Right atrium auricular region (tissue), 2 donors: ENCODE measurements at regions not wholly inside any gene's neighbourhood (a gene's known extent, or its start where the extent isn't known, plus 50 kb on each side); places are given as distances from the start of the nearest gene placed in this dataset.

Source experiments
- DNase-seq: peaks from one replicate; pipeline ENCODE4 v3.0.0-alpha.2; 2019; ENCODE audit warnings: low spot score
- H3K27ac ChIP-seq, 2 donors: fragments of 200-600 bp; sonication (generic); 1 replicate in 1 of 2; 2 replicates in 1 of 2; pipeline ENCODE4 v1.5.1; 2016 to 2019
- H3K27me3 ChIP-seq, 2 donors: fragments of 200-600 bp; sonication (generic); one replicate each; pipeline versions ENCODE4 v1.5.1 to v1.6.0; 2017 to 2019
- H3K36me3 ChIP-seq: fragments of 200-600 bp; sonication (generic); one replicate; pipeline ENCODE4 v1.5.1; 2016
- H3K4me1 ChIP-seq, 2 donors: fragments of 200-600 bp; sonication (generic); one replicate each; pipeline versions ENCODE4 v1.5.1 to v1.6.0; 2017 to 2019
- H3K4me3 ChIP-seq, 2 donors: fragments of 200-600 bp; sonication (generic); 1 replicate in 1 of 2; 2 replicates in 1 of 2; pipeline ENCODE4 v1.5.1; 2017 to 2019; ENCODE audit warnings: mild to moderate bottlenecking in 1 of 2, moderate library complexity in 1 of 2
- H3K9me3 ChIP-seq, 2 donors: fragments of 200-600 bp; sonication (generic); one replicate each; pipeline ENCODE4 v1.5.1; 2019
- CTCF ChIP-seq, 2 donors: fragments of 200-600 bp; sonication (generic); IDR thresholded peaks; one replicate each; pipeline ENCODE4 v1.5.1; 2019; ENCODE audit warnings: antibody characterized with exemption in 2 of 2

GRCh38 chr22:44406341-44407170 is 91.5 kb downstream of the RTL6 start:
- no peak for TF ChIP-seq CTCF (IDR thresholded peaks at IDR 0.05)
- H3K27me3 ChIP-seq: no peaks in the 10 kb centered on the region
- DNase-seq: no peak
- no peak overlapping the region for H3K4me3 ChIP-seq
- no peak overlapping the region for H3K27ac ChIP-seq
- peaks cover 0 to 16% of the 10 kb centered on the region in 2 donors for H3K4me1 ChIP-seq
- no peaks in the 10 kb centered on the region for H3K9me3 ChIP-seq
- no peaks in the 10 kb centered on the region for H3K36me3 ChIP-seq

GRCh38 chr22:44405661-44406060 is 92.4 kb downstream of the RTL6 start:
- H3K27ac ChIP-seq: no peak overlapping the region
- H3K4me1 ChIP-seq: peaks cover 0 to 16% of the 10 kb centered on the region in 2 donors
- no peaks in the 10 kb centered on the region for H3K9me3 ChIP-seq
- TF ChIP-seq CTCF (IDR thresholded peaks at IDR 0.05): no peak
- DNase-seq: no peak
- no peaks in the 10 kb centered on the region for H3K27me3 ChIP-seq
- H3K4me3 ChIP-seq: no peak overlapping the region
- no peaks in the 10 kb centered on the region for H3K36me3 ChIP-seq

GRCh38 chr22:44404341-44405020 is 91.7 kb upstream of the SHISAL1 start:
- Histone ChIP-seq H3K27me3 (no peaks in the 10 kb centered on the region), H3K36me3 (no peaks in the 10 kb centered on the region), H3K9me3 (no peaks in the 10 kb centered on the region), H3K4me1 (peaks cover 0 to 8% of the 10 kb centered on the region in 2 donors), H3K27ac (no peak overlapping the region), H3K4me3 (no peak overlapping the region)
- TF ChIP-seq CTCF (IDR thresholded peaks at IDR 0.05): no peak
- no peak for DNase-seq

GRCh38 chr22:44403602-44404329 is 91.0 kb upstream of the SHISAL1 start:
- peaks cover 0 to under 1% of the 10 kb centered on the region in 2 donors for H3K4me1 ChIP-seq
- DNase-seq: no peak
- H3K27me3 ChIP-seq: no peaks in the 10 kb centered on the region
- no peak for TF ChIP-seq CTCF (IDR thresholded peaks at IDR 0.05)
- H3K36me3 ChIP-seq: no peaks in the 10 kb centered on the region
- H3K9me3 ChIP-seq: no peaks in the 10 kb centered on the region
- H3K4me3 ChIP-seq: no peak overlapping the region
- no peak overlapping the region for H3K27ac ChIP-seq

GRCh38 chr22:44403166-44403565 is 90.4 kb upstream of the SHISAL1 start:
- H3K27ac ChIP-seq: no peak overlapping the region
- no peaks in the 10 kb centered on the region for H3K36me3 ChIP-seq
- no peaks in the 10 kb centered on the region for H3K27me3 ChIP-seq
- no peak for TF ChIP-seq CTCF (IDR thresholded peaks at IDR 0.05)
- H3K4me1 ChIP-seq: no peaks in the 10 kb centered on the region
- H3K4me3 ChIP-seq: no peak overlapping the region
- H3K9me3 ChIP-seq: no peaks in the 10 kb centered on the region
- DNase-seq: no peak
